Gastroesophageal sphincter (tissue), 4 donors: ENCODE measurements at regions not wholly inside any gene's neighbourhood (a gene's known extent, or its start where the extent isn't known, plus 50 kb on each side); places are given as distances from the start of the nearest gene placed in this dataset.
"Not testable (repeated sequence)": the region's sequence is repeated elsewhere in the genome, so short reads cannot be mapped to it uniquely, and the experiment has no call there.

Source experiments
- ATAC-seq: fragments of 150-250 bp; one replicate; pipeline ENCODE4 v1.9.1; 2016; ENCODE audit warnings: mild to moderate bottlenecking, moderate library complexity
- H3K27ac ChIP-seq, 4 donors: fragments of 200-600 bp; sonication (generic) in 3 of 4; 1 replicate in 3 of 4; 2 replicates in 1 of 4; pipeline ENCODE4 v1.5.1; 2016 to 2019
- H3K27me3 ChIP-seq: fragments of 200-600 bp; sonication (generic); one replicate; pipeline ENCODE4 v1.5.1; 2019
- H3K36me3 ChIP-seq, 2 donors: fragments of 200-600 bp; sonication (generic); one replicate each; pipeline ENCODE4 v1.5.1; 2019; ENCODE audit warnings: control low read depth in 1 of 2
- H3K4me1 ChIP-seq, 3 donors: fragments of 200-600 bp; sonication (generic); 1 replicate in 2 of 3; 2 replicates in 1 of 3; pipeline ENCODE4 v1.5.1; 2016 to 2019; ENCODE audit warnings: control low read depth in 2 of 3
- H3K4me3 ChIP-seq, 2 donors: fragments of 200-600 bp; sonication (generic); one replicate each; pipeline ENCODE4 v1.5.1; 2019; ENCODE audit warnings: mild to moderate bottlenecking in 1 of 2, moderate library complexity in 1 of 2
- H3K9me3 ChIP-seq, 3 donors: fragments of 200-600 bp; sonication (generic); one replicate each; pipeline ENCODE4 v1.5.1; 2017 to 2019; ENCODE audit warnings: control low read depth in 2 of 3
- CTCF ChIP-seq, 4 experiments: fragments of 200-600 bp in 2 of 4; fragments of 450-650 bp in 2 of 4; sonication (generic) in 1 of 4; IDR thresholded peaks; one replicate each; pipeline ENCODE4 v1.5.1; 2017 to 2019; ENCODE audit warnings: antibody characterized with exemption in 4 of 4, mild to moderate bottlenecking in 2 of 4, moderate library complexity in 2 of 4
- EP300 ChIP-seq: sonication (generic); formaldehyde crosslinking; IDR thresholded peaks from one replicate; pipeline ENCODE4 v1.6.1; 2017; ENCODE audit warnings: antibody characterized with exemption, mild to moderate bottlenecking
- POLR2A ChIP-seq, 2 donors: fragments of 450-650 bp; IDR thresholded peaks; one replicate each; pipeline ENCODE4 v1.6.1; 2017; ENCODE audit warnings: antibody characterized with exemption in 2 of 2, mild to moderate bottlenecking in 2 of 2, moderate library complexity in 1 of 2
- POLR2AphosphoS5 ChIP-seq: sonication (generic); formaldehyde crosslinking; IDR thresholded peaks from one replicate; pipeline ENCODE4 v1.6.1; 2017; ENCODE audit warnings: antibody characterized with exemption
- WGBS, 2 donors: methylation state at CpG; one replicate each; pipeline ENCODE4 v1.1.5; 2018; ENCODE audit warnings: low coverage in 1 of 2; 5-methylcytosine and 5-hydroxymethylcytosine counted together

- H3K9me3 ChIP-seq = no peaks in the 10 kb centered on the region
- WGBS, 2 donors = 67 to 87% methylated on average over 1 to 3 of the region's 4 CpGs
- no peaks in the 10 kb centered on the region for H3K4me1 ChIP-seq
- no peaks in the 10 kb centered on the region for H3K27me3 ChIP-seq
- no peak overlapping the region for H3K27ac ChIP-seq
- no peak for ATAC-seq
- no peak overlapping the region for H3K4me3 ChIP-seq
- no peaks in the 10 kb centered on the region for H3K36me3 ChIP-seq
- TF ChIP-seq EP300 = no peak
- no peak for TF ChIP-seq POLR2AphosphoS5
- no peak for TF ChIP-seq CTCF (IDR thresholded peaks at IDR 0.05)
- no peak for TF ChIP-seq POLR2A (IDR thresholded peaks at IDR 0.05)
Measured at GRCh38 chr9:27808864-27809263, 235.6 kb upstream of the C9orf72 start.

GRCh38 chr9:27817747-27818146 lies 244.5 kb upstream of the C9orf72 start:
- 71 to 97% methylated on average over 3 of the region's 3 CpGs for WGBS, 2 donors
- H3K36me3 ChIP-seq = no peaks in the 10 kb centered on the region

GRCh38 chr9:27818348-27818747 lies 245.1 kb upstream of the C9orf72 start:
- ATAC-seq = no peak
- Histone ChIP-seq H3K4me3 (no peak overlapping the region), H3K27ac (no peak overlapping the region), H3K4me1 (no peaks in the 10 kb centered on the region), H3K36me3 (no peaks in the 10 kb centered on the region), H3K27me3 (no peaks in the 10 kb centered on the region), H3K9me3 (no peaks in the 10 kb centered on the region)
- TF ChIP-seq CTCF (IDR thresholded peaks at IDR 0.05) (no peak), EP300 (no peak), POLR2A (IDR thresholded peaks at IDR 0.05) (no peak), POLR2AphosphoS5 (no peak)
- 86 to 93% methylated on average over 7 of the region's 7 CpGs for WGBS, 2 donors

More at GRCh38 chr9:27817747-27818146, 244.5 kb upstream of the C9orf72 start:
- Histone ChIP-seq H3K4me1 (no peaks in the 10 kb centered on the region), H3K4me3 (no peak overlapping the region), H3K27ac (no peak overlapping the region), H3K9me3 (no peaks in the 10 kb centered on the region), H3K27me3 (no peaks in the 10 kb centered on the region)
- no peak for TF ChIP-seq POLR2AphosphoS5
- TF ChIP-seq CTCF (IDR thresholded peaks at IDR 0.05) = no peak
- TF ChIP-seq POLR2A (IDR thresholded peaks at IDR 0.05) = no peak
- no peak for TF ChIP-seq EP300
- no peak for ATAC-seq

- Histone ChIP-seq H3K36me3 (no peaks in the 10 kb centered on the region), H3K4me1 (no peaks in the 10 kb centered on the region), H3K9me3 (no peaks in the 10 kb centered on the region), H3K27me3 (no peaks in the 10 kb centered on the region), H3K27ac (no peak overlapping the region), H3K4me3 (no peak overlapping the region)
- ATAC-seq = no peak
- TF ChIP-seq CTCF (IDR thresholded peaks at IDR 0.05) (no peak), POLR2AphosphoS5 (no peak), POLR2A (IDR thresholded peaks at IDR 0.05) (no peak), EP300 (no peak)
- WGBS, 2 donors = 74 to 93% methylated on average over 3 to 4 of the region's 4 CpGs
Measured at GRCh38 chr9:27828908-27829307, 255.6 kb upstream of the C9orf72 start.

- no peaks in the 10 kb centered on the region for H3K9me3 ChIP-seq
- H3K27ac ChIP-seq = no peak overlapping the region
- no peaks in the 10 kb centered on the region for H3K36me3 ChIP-seq
- TF ChIP-seq EP300 (no peak), POLR2A (IDR thresholded peaks at IDR 0.05) (no peak), POLR2AphosphoS5 (no peak), CTCF (IDR thresholded peaks at IDR 0.05) (no peak)
- H3K27me3 ChIP-seq = no peaks in the 10 kb centered on the region
- H3K4me1 ChIP-seq = no peaks in the 10 kb centered on the region
- no peak for ATAC-seq
- no peak overlapping the region for H3K4me3 ChIP-seq
- 57% methylated on average over 1 of the region's 1 CpG for WGBS, 2 donors
Measured at GRCh38 chr9:27829621-27830020, 256.3 kb upstream of the C9orf72 start.

GRCh38 chr9:27832108-27832507 lies 258.8 kb upstream of the C9orf72 start:
- not testable (repeated sequence) for H3K27ac ChIP-seq, H3K4me3 ChIP-seq, H3K9me3 ChIP-seq, H3K36me3 ChIP-seq, H3K4me1 ChIP-seq, H3K27me3 ChIP-seq, ATAC-seq
- WGBS, 2 donors = 76 to 80% methylated on average over 3 of the region's 3 CpGs
